OCI-LY7 (cell line): ENCODE measurements at regions not wholly inside any gene's neighbourhood (a gene's known extent, or its start where the extent isn't known, plus 50 kb on each side); places are given as distances from the start of the nearest gene placed in this dataset.

Source experiments
- BruUV-seq: library from RNA; stranded (reverse); fragments of 400-500 nt; replicated peaks from 2 replicates; lab custom pipeline; 2021; lab: Mats Ljungman, UMichigan
- CTCF ChIA-PET: fragments of 300-600 bp; sonication (Branson Sonifier 250); formaldehyde crosslinking; loops from one replicate; lab custom pipeline; 2022; ENCODE audit warnings: antibody characterized with exemption; ENCODE audit not compliant: unreplicated experiment; lab: Charles Lee
- POLR2A ChIA-PET: fragments of 300-600 bp; sonication (Branson Sonifier 250); formaldehyde crosslinking; loops from one replicate; lab custom pipeline; 2022; ENCODE audit warnings: antibody characterized with exemption; lab: Charles Lee
- DNase-seq: peaks from one replicate; pipeline ENCODE4 v3.0.0-alpha.2; 2015; ENCODE audit warnings: low spot score
- H2AFZ ChIP-seq: fragments of 200-600 bp; sonication (generic), shearing (Covaris generic); 2 replicates; pipeline ENCODE4 v1.6.1; 2014; ENCODE audit warnings: mild to moderate bottlenecking, antibody characterized with exemption, low read length, moderate library complexity
- H3K27ac ChIP-seq: fragments of 200-600 bp; sonication (generic); 2 replicates; pipeline ENCODE4 v1.5.1; 2014; ENCODE audit warnings: mixed run types, low read depth, mild to moderate bottlenecking, moderate library complexity, low read length, inconsistent platforms; ENCODE audit not compliant: poor library complexity, severe bottlenecking
- H3K36me3 ChIP-seq: fragments of 200-600 bp; sonication (generic); 2 replicates; pipeline ENCODE4 v1.6.1; 2014; ENCODE audit warnings: mild to moderate bottlenecking, antibody characterized with exemption, low read length, moderate library complexity, mixed read lengths; ENCODE audit not compliant: insufficient read depth
- H3K4me1 ChIP-seq: fragments of 200-600 bp; sonication (generic); 2 replicates; pipeline ENCODE4 v1.5.1; 2014; ENCODE audit warnings: mild to moderate bottlenecking, low read length; ENCODE audit not compliant: insufficient read depth, poor library complexity, severe bottlenecking
- H3K4me2 ChIP-seq: fragments of 200-600 bp; sonication (generic); 2 replicates; pipeline ENCODE4 v1.6.1; 2014; ENCODE audit warnings: mild to moderate bottlenecking, low read length
- H3K4me3 ChIP-seq: fragments of 200-600 bp; sonication (generic); 2 replicates; pipeline ENCODE4 v1.5.1; 2014; ENCODE audit warnings: mild to moderate bottlenecking, low read depth, low read length; ENCODE audit not compliant: poor library complexity, severe bottlenecking
- H3K79me2 ChIP-seq: fragments of 200-600 bp; sonication (generic); 2 replicates; pipeline ENCODE4 v1.6.1; 2016; ENCODE audit warnings: low read depth, mild to moderate bottlenecking, low read length, moderate library complexity, mixed read lengths; ENCODE audit not compliant: insufficient read depth
- H3K9me2 ChIP-seq: fragments of 200-600 bp; sonication (generic); 2 replicates; pipeline ENCODE4 v1.6.1; 2016; ENCODE audit warnings: mild to moderate bottlenecking, low read length, mixed read lengths; ENCODE audit not compliant: insufficient read depth
- H3K9me3 ChIP-seq: fragments of 200-600 bp; sonication (generic); 2 replicates; pipeline ENCODE4 v1.6.1; 2014; ENCODE audit warnings: mild to moderate bottlenecking, mixed run types, low read length, mixed read lengths
- H4K20me1 ChIP-seq: fragments of 200-600 bp; sonication (generic); 2 replicates; pipeline ENCODE4 v1.6.1; 2014; ENCODE audit warnings: mild to moderate bottlenecking, antibody characterized with exemption, low read length, moderate library complexity, mixed read lengths; ENCODE audit not compliant: insufficient read depth
- CTCF ChIP-seq: fragments of 200-600 bp; sonication (generic); conservative IDR thresholded peaks from 2 replicates; pipeline ENCODE4 v1.5.1; 2014; ENCODE audit warnings: mild to moderate bottlenecking, antibody characterized with exemption, low read length, moderate library complexity, mixed read lengths
- EZH2phosphoT487 ChIP-seq: fragments of 200-600 bp; sonication (generic); IDR thresholded peaks from 2 replicates; pipeline ENCODE4 v1.6.1; 2018; ENCODE audit warnings: low read depth, borderline replicate concordance, mild to moderate bottlenecking, mixed run types, antibody characterized with exemption, low read length, moderate library complexity, mixed read lengths
- intact Hi-C: fragments of 100-400 bp; cut with micrococcal nuclease; formaldehyde crosslinking; loops from one replicate; pipeline ENCODE4 v1.10.0; 2022; ENCODE audit not compliant: unreplicated experiment

GRCh38 chr9:79353856-79354520 is 217.8 kb upstream of the TLE4 start:
- ChIA-PET CTCF (no interaction called here), POLR2A (no interaction called here)
- no peaks in the 10 kb centered on the region for H3K9me2 ChIP-seq
- H3K4me3 ChIP-seq = no peak overlapping the region
- intact Hi-C loops = no loop called here
- no peaks in the 10 kb centered on the region for H3K4me1 ChIP-seq
- H3K9me3 ChIP-seq = no peaks in the 10 kb centered on the region
- H3K79me2 ChIP-seq = no peaks in the 10 kb centered on the region
- H3K36me3 ChIP-seq = no peaks in the 10 kb centered on the region
- BruUV-seq = no TSS peak
- TF ChIP-seq EZH2phosphoT487 (no peak), CTCF (no peak)
- DNase-seq = no peak
- H4K20me1 ChIP-seq = no peaks in the 10 kb centered on the region
- H3K4me2 ChIP-seq = no peak overlapping the region
- no peak overlapping the region for H2AFZ ChIP-seq
- no peak overlapping the region for H3K27ac ChIP-seq

DNA sequence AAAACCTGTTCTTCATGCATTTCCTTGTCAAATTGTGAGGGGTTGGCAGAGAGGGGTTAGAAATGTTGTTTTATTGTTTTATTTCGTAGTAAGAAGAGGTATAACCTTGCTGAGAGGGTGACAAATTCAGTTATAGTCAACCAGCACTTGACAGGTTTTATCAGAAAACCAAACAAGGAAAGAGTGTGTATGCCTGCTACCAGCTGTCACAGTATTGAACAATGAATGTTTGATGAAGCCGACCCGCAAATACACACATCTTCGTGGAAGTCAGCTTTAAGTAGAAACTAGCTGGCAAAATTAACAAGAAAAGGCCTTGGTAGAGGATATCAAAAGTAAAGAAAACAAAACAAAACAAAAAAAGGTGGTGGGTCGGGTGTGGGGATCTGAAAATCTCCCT is 214.6 kb upstream of the TLE4 start:
- Histone ChIP-seq H3K9me2 (no peaks in the 10 kb centered on the region), H2AFZ (no peak overlapping the region), H3K36me3 (no peaks in the 10 kb centered on the region), H3K79me2 (no peaks in the 10 kb centered on the region), H4K20me1 (no peaks in the 10 kb centered on the region), H3K4me2 (no peak overlapping the region), H3K4me3 (no peak overlapping the region), H3K9me3 (no peaks in the 10 kb centered on the region), H3K27ac (no peak overlapping the region), H3K4me1 (no peaks in the 10 kb centered on the region)
- no peak for DNase-seq
- intact Hi-C loops = no loop called here
- POLR2A ChIA-PET = interaction anchor here (0.6 kb wide), 1 partner anchor 1146 kb away, joined by 3 read pairs; no protein-coding TSS in a partner anchor
- no TSS peak for BruUV-seq
- CTCF ChIA-PET = interaction anchor here (0.6 kb wide), 1 partner anchor 9 kb away, joined by 4 read pairs; no protein-coding TSS in a partner anchor
- TF ChIP-seq EZH2phosphoT487 = no peak
- no peak for TF ChIP-seq CTCF

GRCh38 chr9:79357616-79358015 is 214.1 kb upstream of the TLE4 start:
- BruUV-seq = no TSS peak
- Histone ChIP-seq H3K4me3 (no peak overlapping the region), H3K4me1 (no peaks in the 10 kb centered on the region), H3K9me2 (no peaks in the 10 kb centered on the region), H2AFZ (no peak overlapping the region), H3K79me2 (no peaks in the 10 kb centered on the region), H3K9me3 (no peaks in the 10 kb centered on the region), H3K4me2 (no peak overlapping the region), H3K36me3 (no peaks in the 10 kb centered on the region), H3K27ac (no peak overlapping the region), H4K20me1 (no peaks in the 10 kb centered on the region)
- DNase-seq = no peak
- ChIA-PET CTCF (interaction anchor here (0.6 kb wide), 1 partner anchor 9 kb away, joined by 4 read pairs; no protein-coding TSS in a partner anchor), POLR2A (interaction anchor here (0.6 kb wide), 1 partner anchor 1146 kb away, joined by 3 read pairs; no protein-coding TSS in a partner anchor)
- intact Hi-C loops = no loop called here
- TF ChIP-seq CTCF = no peak
- TF ChIP-seq EZH2phosphoT487 = no peak
